Activated T-cell treated with anti-CD3 and anti-CD28 coated beads, Interleukin-2, amount 50 U/mL, for 4 hours (primary cell): ENCODE measurements at regions not wholly inside any gene's neighbourhood (a gene's known extent, or its start where the extent isn't known, plus 50 kb on each side); places are given as distances from the start of the nearest gene placed in this dataset.

Experiments
- ATAC-seq, 2 donors: fragments of 200-7000 bp; cut with Tn5 transposase; one replicate each; pipeline ENCODE4 v1.10.0; 2021
- DNase-seq: peaks from one replicate; pipeline ENCODE4 v3.0.0-alpha.2; 2020
- H3K27me3 Mint-ChIP-seq: one replicate; pipeline ENCODE4 v1.8.0; 2021; ENCODE audit warnings: low read depth, mixed read lengths
- H3K36me3 Mint-ChIP-seq: one replicate; pipeline ENCODE4 v1.8.0; 2022; ENCODE audit warnings: mixed read lengths; ENCODE audit not compliant: insufficient read depth
- H3K4me1 Mint-ChIP-seq: one replicate; pipeline ENCODE4 v1.8.0; 2021; ENCODE audit warnings: low read depth, mixed read lengths
- H3K4me3 Mint-ChIP-seq: one replicate; pipeline ENCODE4 v1.8.0; 2021; ENCODE audit warnings: mild to moderate bottlenecking, moderate library complexity, mixed read lengths
- H3K9me3 Mint-ChIP-seq: one replicate; pipeline ENCODE4 v1.8.0; 2021; ENCODE audit warnings: mixed read lengths

DNA sequence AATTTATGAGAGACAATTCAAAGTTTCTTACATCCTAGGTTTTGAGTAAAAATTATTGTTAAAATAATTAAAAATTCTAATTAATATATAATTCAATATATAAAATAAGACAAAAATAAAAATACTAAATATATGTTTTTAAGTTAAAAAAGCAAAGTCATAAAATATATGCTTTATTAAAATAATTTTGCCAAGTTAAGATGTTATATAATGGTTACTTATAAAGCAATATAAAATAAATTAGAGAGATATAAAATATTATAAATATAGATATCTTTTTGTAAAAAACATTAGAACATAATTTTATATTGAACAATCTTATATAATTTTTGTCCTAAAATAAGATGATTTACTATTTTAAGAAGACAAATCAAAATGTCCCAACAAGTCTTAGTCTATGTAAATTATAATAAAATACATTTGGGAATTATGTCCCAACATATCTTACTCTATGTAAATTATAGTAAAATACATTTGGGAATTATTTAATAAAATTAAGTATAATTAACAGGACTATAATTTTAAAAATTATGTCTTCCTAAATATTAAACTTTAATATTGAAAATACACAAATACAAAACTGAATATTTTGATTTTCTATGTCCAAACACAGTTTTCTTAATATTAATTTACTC is 67.7 kb upstream of the TOP3B start:
- Mint-ChIP-seq H3K9me3 (no peaks in the 10 kb centered on the region), H3K36me3 (no peaks in the 10 kb centered on the region), H3K27me3 (peaks cover 46% of the 10 kb centered on the region), H3K4me1 (no peaks in the 10 kb centered on the region), H3K4me3 (no peak overlapping the region)
- no peak for DNase-seq
- no peak for ATAC-seq

DNA sequence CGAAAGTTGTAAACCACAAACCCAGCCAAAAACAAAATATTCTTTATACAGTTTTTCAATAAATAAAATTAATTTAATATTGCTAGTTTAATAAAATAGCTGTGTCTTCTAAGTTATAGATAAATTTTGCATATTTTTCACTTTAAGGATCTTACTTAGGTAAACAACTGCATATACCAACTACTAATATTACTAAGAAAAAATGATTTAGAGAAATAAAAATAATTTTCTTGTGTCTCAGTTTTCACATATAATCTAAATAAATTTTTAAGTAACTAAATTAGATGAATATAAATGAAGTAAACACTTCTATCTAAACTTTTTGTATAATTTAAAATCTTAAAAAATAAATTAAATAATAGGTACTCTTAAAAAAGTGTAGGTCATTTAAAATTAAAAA is 67.1 kb upstream of the TOP3B start:
- H3K9me3 Mint-ChIP-seq: no peaks in the 10 kb centered on the region
- H3K4me1 Mint-ChIP-seq: no peaks in the 10 kb centered on the region
- DNase-seq (no peak), ATAC-seq (no peak)
- H3K27me3 Mint-ChIP-seq: peaks cover 41% of the 10 kb centered on the region
- no peak overlapping the region for H3K4me3 Mint-ChIP-seq
- H3K36me3 Mint-ChIP-seq: no peaks in the 10 kb centered on the region

DNA sequence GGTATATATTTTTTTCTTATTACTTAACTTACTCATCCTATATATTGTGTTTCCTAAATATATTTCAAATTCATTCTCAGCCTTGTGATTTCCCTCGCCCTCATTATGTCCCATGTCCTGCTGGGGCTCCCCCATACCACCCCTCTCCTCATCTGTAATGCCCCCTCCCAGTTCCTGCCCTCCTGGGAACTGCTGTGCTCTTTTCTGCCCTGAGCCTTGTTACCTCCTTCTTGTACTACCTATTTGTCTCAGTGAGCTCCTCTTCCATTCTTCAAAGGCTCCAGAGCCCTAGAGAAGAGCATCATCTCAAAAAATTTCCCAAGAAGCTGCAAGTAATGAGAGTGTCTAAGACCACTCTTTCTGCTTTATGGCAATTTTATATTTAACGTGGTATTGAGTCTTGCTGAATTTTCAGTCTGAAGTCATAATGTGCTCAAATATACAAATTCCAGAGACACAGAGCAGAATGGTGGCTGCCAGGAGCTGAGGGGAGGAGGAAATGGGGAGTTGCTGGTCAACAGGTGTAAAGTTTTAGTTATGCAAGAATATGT is 66.5 kb upstream of the TOP3B start:
- Mint-ChIP-seq H3K9me3 (no peaks in the 10 kb centered on the region), H3K36me3 (no peaks in the 10 kb centered on the region), H3K4me3 (no peak overlapping the region), H3K4me1 (no peaks in the 10 kb centered on the region), H3K27me3 (peaks cover 35% of the 10 kb centered on the region)
- DNase-seq (no peak), ATAC-seq (no peak)

DNA sequence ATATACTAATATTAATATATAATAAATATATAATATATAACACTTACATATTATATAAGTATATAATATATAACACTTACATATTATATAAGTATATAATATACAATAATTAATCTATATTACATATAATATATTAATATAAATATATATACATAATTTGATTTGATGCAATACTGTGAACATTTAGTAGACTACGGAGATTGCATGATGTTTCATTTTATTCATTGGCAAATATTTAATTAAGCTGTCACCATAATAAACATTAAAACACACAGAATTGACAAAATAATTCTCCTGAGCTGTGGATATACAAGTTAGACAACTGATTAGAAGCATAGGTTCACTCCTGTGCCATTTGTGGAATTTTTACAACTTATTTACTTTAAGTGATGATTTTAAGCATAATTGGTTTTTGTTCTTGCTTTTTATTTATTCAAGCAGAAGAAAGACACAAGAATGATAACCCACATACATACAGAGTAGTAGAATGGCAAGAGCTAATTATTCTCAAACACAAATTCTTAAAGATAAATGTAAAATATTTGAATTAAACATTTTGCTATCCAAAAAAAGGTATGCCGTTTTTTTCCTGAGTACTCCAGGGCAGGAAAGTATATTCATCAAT is 65.8 kb upstream of the TOP3B start:
- H3K4me3 Mint-ChIP-seq: no peak overlapping the region
- H3K9me3 Mint-ChIP-seq: no peaks in the 10 kb centered on the region
- DNase-seq (no peak), ATAC-seq (no peak)
- no peaks in the 10 kb centered on the region for H3K36me3 Mint-ChIP-seq
- H3K4me1 Mint-ChIP-seq: no peaks in the 10 kb centered on the region
- H3K27me3 Mint-ChIP-seq: peaks cover 31% of the 10 kb centered on the region

DNA sequence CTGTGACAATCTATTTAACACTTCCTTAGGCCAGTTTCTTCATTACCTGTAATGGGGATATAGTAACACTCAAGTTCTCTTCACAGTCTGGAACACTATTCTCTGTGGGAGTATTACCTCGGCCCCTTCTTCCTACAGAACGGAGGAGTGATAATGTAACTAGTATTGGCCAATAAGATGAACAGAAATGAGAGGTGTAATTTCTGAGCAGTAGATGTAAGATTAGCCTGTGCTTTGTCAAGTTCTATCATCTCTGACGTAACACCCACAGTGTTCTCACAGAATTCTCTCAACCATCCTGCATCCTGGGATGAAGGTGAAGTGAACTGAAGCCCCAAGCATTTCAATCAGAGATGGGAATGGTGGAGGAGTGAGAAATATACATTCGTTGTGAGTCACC is 65.2 kb upstream of the TOP3B start:
- no peaks in the 10 kb centered on the region for H3K9me3 Mint-ChIP-seq
- H3K4me1 Mint-ChIP-seq: no peaks in the 10 kb centered on the region
- ATAC-seq (no peak), DNase-seq (no peak)
- no peaks in the 10 kb centered on the region for H3K36me3 Mint-ChIP-seq
- H3K27me3 Mint-ChIP-seq: peaks cover 25% of the 10 kb centered on the region
- H3K4me3 Mint-ChIP-seq: no peak overlapping the region

DNA sequence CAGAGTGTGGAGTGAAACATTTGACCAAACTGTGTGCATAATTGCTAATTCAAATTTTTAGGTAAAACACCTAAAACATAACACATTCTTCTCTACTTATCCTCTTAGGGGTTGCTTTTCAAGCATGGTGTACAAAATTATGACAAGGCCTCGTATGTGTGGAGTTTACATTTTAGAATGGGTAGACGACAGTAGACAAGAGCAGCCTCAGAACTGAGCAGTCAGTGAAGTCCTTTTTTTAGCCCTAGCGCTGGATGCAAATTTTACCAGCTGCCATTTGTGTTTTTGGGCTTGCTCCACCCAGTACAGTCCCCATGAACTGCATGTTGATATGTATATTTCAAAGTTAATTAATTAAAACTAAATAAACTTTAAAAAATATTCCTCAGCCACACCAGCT is 64.7 kb upstream of the TOP3B start:
- no peaks in the 10 kb centered on the region for H3K36me3 Mint-ChIP-seq
- no peak for DNase-seq
- no peak overlapping the region for H3K4me3 Mint-ChIP-seq

DNA sequence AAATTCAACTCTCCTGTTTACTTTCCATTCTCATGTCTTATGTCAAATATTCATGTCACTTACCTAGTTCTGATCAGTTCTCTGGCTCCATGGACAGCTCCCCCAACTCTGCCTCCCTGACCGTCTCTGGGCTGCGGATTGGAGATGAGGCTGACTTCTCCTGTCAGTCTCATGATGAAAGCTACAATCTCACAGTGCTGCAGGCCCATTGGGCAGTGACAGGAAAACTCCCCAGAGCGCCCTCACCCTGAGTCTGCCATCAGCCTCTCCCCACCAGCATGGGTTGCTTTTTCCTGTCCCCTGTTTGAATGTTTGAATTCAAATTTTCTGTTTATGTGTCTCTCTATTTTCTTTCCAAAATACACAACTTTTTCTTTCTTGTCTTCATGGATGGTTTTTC is 63.8 kb upstream of the TOP3B start:
- Mint-ChIP-seq H3K9me3 (no peaks in the 10 kb centered on the region), H3K4me1 (no peaks in the 10 kb centered on the region), H3K4me3 (no peak overlapping the region), H3K36me3 (no peaks in the 10 kb centered on the region), H3K27me3 (peaks cover 16% of the 10 kb centered on the region)
- ATAC-seq (no peak), DNase-seq (no peak)

More for the DNA sequence above, 64.7 kb upstream of the TOP3B start:
- H3K27me3 Mint-ChIP-seq: peaks cover 20% of the 10 kb centered on the region
- no peaks in the 10 kb centered on the region for H3K4me1 Mint-ChIP-seq
- no peak for ATAC-seq
- no peaks in the 10 kb centered on the region for H3K9me3 Mint-ChIP-seq

DNA sequence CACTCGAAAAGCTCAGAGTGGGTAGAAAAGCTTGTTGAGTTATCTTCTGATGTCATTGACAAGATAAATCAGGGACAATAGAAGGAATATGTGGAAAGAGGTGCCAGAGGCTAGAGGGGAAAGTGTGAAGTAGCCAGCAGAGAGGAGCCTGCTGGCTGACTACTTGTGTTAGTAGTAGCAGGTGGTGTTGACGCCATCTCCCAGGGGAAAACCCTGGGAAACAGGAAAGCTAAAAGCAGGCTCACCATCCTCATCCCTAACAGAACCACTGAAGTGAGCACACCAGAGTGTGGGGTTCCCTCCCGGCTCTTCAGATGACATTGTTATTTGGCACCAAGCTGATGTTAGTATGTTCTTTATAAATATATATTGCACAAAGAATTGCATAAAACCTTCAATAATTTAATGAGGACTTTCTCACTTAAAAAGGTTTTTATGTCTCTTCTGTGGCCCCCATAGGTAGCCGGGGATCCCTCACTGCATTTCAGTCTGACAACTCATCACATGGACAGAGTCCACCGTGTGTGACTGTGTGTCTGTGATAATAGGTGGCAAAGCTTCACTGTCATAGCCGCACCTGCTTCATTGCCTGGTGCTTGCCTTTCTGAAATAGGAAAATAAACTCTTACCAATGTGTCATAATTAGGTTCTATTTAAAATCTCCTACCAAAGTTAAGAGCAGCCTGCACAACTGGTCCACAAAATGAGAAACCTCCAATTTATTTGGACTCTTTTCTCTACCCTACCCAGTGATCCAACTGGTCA is 63.2 kb upstream of the TOP3B start:
- ATAC-seq: no peak
- H3K4me3 Mint-ChIP-seq: no peak overlapping the region
- DNase-seq: no peak
- peaks cover 11% of the 10 kb centered on the region for H3K27me3 Mint-ChIP-seq
- H3K9me3 Mint-ChIP-seq: no peaks in the 10 kb centered on the region
- no peaks in the 10 kb centered on the region for H3K4me1 Mint-ChIP-seq
- no peaks in the 10 kb centered on the region for H3K36me3 Mint-ChIP-seq

DNA sequence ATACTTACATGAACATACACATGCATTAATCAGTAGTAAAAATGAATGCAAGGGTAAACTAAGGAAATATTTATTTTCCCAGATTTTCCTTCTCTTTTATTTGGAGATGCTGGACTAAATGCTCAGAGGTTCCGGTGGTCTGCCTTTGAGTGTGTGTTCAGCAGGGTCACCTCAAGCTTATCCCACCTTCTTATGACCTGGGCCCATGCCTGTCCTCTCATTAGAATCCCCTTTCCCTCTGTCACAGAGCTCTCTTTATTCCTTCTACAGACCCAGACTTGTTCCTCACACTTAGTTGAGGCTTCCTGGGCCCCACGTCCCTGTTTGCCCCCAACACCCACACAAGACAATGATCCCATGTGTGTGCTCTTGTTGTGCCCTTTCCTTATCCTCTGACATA is 61.6 kb upstream of the TOP3B start:
- no peak for ATAC-seq

DNA sequence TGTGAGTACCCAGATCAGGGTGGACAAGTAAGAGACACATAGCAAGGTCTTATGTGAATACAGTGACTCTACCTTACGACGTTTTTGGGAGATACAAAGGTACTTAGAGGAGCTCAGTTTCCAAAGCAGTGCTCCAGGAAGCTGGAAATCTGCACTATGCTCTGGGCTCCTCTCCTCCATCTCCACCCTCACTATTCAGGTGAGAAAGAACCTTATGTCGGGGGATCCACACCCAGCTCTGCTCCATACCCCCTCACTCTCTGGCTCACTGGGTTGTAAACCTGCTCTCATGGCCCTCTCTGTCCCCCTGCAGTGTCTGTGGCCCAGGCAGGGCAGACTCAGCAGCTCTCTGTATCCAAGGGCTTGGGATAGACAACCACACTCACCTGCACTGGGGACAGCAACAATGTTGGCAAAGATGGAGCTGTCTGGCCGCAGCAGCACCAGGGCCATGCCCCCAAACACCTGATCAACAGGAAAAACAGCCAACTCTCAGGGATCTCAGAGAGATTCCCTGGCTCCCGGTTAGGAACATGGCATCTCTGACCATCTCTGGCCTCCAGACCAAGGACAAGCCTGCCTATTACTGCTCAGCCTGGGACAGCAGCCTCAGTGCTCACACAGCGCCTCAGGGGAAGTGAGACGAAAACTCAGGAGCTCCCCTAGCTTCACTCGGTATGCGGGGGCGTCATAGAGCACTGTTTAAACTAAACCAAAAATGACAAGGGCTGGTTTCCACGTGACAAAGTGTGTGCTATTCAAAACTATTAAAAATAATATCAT is 60.9 kb upstream of the TOP3B start:
- Mint-ChIP-seq H3K36me3 (no peaks in the 10 kb centered on the region), H3K27me3 (peaks cover 12% of the 10 kb centered on the region), H3K4me3 (no peak overlapping the region), H3K9me3 (no peaks in the 10 kb centered on the region), H3K4me1 (no peaks in the 10 kb centered on the region)
- ATAC-seq (no peak), DNase-seq (no peak)

More for the DNA sequence above, 61.6 kb upstream of the TOP3B start:
- no peak for DNase-seq
- Mint-ChIP-seq H3K4me1 (no peaks in the 10 kb centered on the region), H3K27me3 (peaks cover 16% of the 10 kb centered on the region), H3K9me3 (no peaks in the 10 kb centered on the region), H3K4me3 (no peak overlapping the region), H3K36me3 (no peaks in the 10 kb centered on the region)

DNA sequence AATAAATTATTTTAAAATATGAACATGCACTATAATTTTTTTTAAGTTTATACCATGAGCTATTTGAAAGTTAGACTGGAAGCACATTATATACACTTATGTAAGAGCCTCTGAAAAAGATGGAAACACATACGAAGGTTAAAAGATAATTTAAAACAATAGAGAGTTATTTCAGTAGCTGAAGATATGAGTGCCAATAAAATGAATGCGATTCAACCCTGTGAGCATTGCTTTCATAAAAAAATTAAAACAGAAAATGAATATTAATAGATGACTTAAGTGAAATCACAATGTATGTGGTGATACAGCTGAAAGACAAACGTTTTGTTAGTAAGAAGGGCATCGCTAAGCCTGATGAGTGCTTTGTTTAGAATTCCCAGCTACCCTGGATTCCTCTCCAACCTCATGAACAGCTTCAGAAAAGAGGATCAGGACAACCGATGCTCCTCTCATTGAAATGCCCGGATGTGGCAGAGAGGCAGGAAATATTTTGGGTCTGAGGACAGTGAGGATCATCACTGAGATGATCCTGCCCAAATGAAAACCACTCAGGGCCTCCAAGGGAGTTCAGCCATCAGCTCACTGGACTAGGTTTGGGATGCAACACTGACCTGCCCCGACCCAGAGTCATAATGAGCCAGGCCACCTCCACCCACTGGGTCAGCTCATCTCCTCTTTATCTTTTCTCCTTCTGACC is 60.2 kb upstream of the TOP3B start:
- no peak for ATAC-seq

DNA sequence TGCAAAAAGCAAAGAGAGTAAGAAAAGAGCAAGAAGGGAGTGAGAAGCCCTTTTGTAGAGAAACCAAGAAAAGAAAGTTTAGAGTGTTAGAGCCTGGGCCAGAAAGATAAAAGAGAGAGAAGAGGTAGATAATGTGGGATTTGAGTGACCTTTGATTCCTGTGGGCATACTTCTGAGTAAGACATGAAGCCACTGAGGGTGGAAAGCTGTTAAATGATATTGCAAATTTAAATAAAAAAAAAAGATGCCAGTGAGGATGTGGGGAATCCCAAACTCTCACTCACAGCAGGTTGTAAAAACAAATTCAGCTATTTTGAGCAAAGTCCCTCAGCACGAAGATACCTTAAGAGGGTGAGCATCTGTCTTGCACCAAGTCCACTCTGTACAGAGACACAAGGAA is 59.4 kb upstream of the TOP3B start:
- H3K4me3 Mint-ChIP-seq: no peak overlapping the region
- peaks cover 2% of the 10 kb centered on the region for H3K4me1 Mint-ChIP-seq
- ATAC-seq: no peak
- H3K9me3 Mint-ChIP-seq: no peaks in the 10 kb centered on the region
- H3K36me3 Mint-ChIP-seq: no peaks in the 10 kb centered on the region
- DNase-seq: no peak
- H3K27me3 Mint-ChIP-seq: peaks cover 10% of the 10 kb centered on the region

More for the DNA sequence above, 60.2 kb upstream of the TOP3B start:
- Mint-ChIP-seq H3K27me3 (peaks cover 12% of the 10 kb centered on the region), H3K4me1 (no peaks in the 10 kb centered on the region), H3K36me3 (no peaks in the 10 kb centered on the region), H3K4me3 (no peak overlapping the region), H3K9me3 (no peaks in the 10 kb centered on the region)
- DNase-seq: no peak

DNA sequence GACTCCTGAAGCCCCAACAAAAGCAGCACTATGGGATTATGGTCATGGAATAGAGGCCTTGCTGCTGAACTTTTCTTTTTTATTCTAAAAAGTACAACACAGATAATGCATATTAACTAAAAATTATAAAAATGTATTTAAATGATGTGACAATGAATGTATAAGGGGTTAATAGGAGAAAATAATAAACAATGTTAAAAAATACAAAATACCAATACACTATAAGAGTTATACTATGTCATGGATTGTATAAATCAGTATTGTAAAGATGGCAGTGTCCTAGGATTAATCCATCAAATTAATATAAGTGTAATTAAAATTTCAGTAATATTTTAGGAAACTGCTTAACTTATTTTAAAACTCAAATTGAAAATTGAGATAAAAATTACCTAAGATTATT is 58.3 kb upstream of the TOP3B start:
- DNase-seq: no peak
- H3K4me3 Mint-ChIP-seq: no peak overlapping the region
- ATAC-seq: no peak
- no peaks in the 10 kb centered on the region for H3K9me3 Mint-ChIP-seq
- no peaks in the 10 kb centered on the region for H3K36me3 Mint-ChIP-seq
- peaks cover 2% of the 10 kb centered on the region for H3K4me1 Mint-ChIP-seq
- H3K27me3 Mint-ChIP-seq: peaks cover 7% of the 10 kb centered on the region

DNA sequence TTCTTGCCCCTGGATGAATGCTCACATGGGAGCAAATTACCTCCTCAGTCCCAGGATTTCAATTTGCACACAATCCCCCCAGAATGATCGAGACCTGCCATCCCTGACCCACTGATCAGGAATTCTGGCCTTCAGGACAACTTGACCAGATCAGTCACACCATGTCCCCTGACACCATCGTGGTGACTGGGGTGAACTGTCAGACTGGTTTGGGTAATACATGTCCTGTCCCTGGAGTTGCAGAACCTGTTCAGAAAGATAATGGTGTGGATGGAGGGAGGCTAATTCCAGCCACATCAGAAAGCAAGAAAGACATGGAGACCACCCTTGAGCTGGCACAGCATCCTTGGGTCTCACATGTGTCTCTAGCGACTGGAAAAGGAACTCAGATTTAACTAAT is 57.9 kb upstream of the TOP3B start:
- Mint-ChIP-seq H3K9me3 (no peaks in the 10 kb centered on the region), H3K27me3 (peaks cover 7% of the 10 kb centered on the region), H3K4me1 (peaks cover 2% of the 10 kb centered on the region), H3K36me3 (no peaks in the 10 kb centered on the region), H3K4me3 (no peak overlapping the region)
- ATAC-seq (no peak), DNase-seq (no peak)
